Ascending aorta (tissue), 2 donors: ENCODE measurements at regions not wholly inside any gene's neighbourhood (a gene's known extent, or its start where the extent isn't known, plus 50 kb on each side); places are given as distances from the start of the nearest gene placed in this dataset.
"Not testable (repeated sequence)": the region's sequence is repeated elsewhere in the genome, so short reads cannot be mapped to it uniquely, and the experiment has no call there.

Experiments used
- DNase-seq, 2 donors: peaks; one replicate each; pipeline ENCODE4 v3.0.0-alpha.2; 2019; ENCODE audit warnings: low spot score in 2 of 2
- H3K27ac ChIP-seq, 2 donors: fragments of 200-600 bp; sonication (generic); one replicate each; pipeline ENCODE4 v1.5.1; 2016 to 2017; ENCODE audit warnings: mild to moderate bottlenecking in 1 of 2
- H3K27me3 ChIP-seq: fragments of 200-600 bp; sonication (generic); one replicate; pipeline ENCODE4 v1.5.1; 2017
- H3K36me3 ChIP-seq, 2 donors: fragments of 200-600 bp; sonication (generic); one replicate each; pipeline ENCODE4 v1.5.1; 2016
- H3K4me1 ChIP-seq, 2 donors: fragments of 200-600 bp; sonication (generic); one replicate each; pipeline ENCODE4 v1.5.1; 2016 to 2017; ENCODE audit warnings: mild to moderate bottlenecking in 1 of 2
- H3K4me3 ChIP-seq, 2 donors: fragments of 200-600 bp; sonication (generic); one replicate each; pipeline ENCODE4 v1.5.1; 2016 to 2017; ENCODE audit warnings: mild to moderate bottlenecking in 1 of 2
- H3K9me3 ChIP-seq, 2 donors: fragments of 200-600 bp; sonication (generic); one replicate each; pipeline ENCODE4 v1.5.1; 2016
- CTCF ChIP-seq, 3 experiments: fragments of 200-600 bp in 2 of 3; fragments of 450-650 bp in 1 of 3; sonication (generic) in 2 of 3; IDR thresholded peaks; one replicate each; pipeline ENCODE4 v1.5.1; 2016 to 2019; ENCODE audit warnings: antibody characterized with exemption in 3 of 3, mild to moderate bottlenecking in 1 of 3, moderate library complexity in 1 of 3
- intact Hi-C: fragments of 100-400 bp; cut with DNase I; formaldehyde crosslinking; loops from one replicate; pipeline ENCODE4 v1.15.1; 2023

- Histone ChIP-seq H3K9me3 (no peaks in the 10 kb centered on the region), H3K36me3 (no peaks in the 10 kb centered on the region), H3K27me3 (no peaks in the 10 kb centered on the region), H3K4me1 (no peaks in the 10 kb centered on the region), H3K4me3 (no peak overlapping the region), H3K27ac (no peak overlapping the region)
- intact Hi-C loops: no loop called here
- DNase-seq: no peak
- no peak for TF ChIP-seq CTCF (IDR thresholded peaks at IDR 0.05)
Measured at GRCh38 chr13:78881054-78881453, 222.1 kb upstream of the OBI1 start.

- intact Hi-C loops: no loop called here
- no peak for TF ChIP-seq CTCF (IDR thresholded peaks at IDR 0.05)
- Histone ChIP-seq H3K36me3 (no peaks in the 10 kb centered on the region), H3K27ac (no peak overlapping the region), H3K9me3 (no peaks in the 10 kb centered on the region), H3K4me3 (no peak overlapping the region), H3K27me3 (no peaks in the 10 kb centered on the region), H3K4me1 (no peaks in the 10 kb centered on the region)
- DNase-seq: no peak
Measured at GRCh38 chr13:78876915-78877549, 218.1 kb upstream of the OBI1 start.

- intact Hi-C loops: no loop called here
- H3K36me3 ChIP-seq: no peaks in the 10 kb centered on the region
- no peaks in the 10 kb centered on the region for H3K4me1 ChIP-seq
- H3K9me3 ChIP-seq: no peaks in the 10 kb centered on the region
- H3K4me3 ChIP-seq: no peak overlapping the region
- no peaks in the 10 kb centered on the region for H3K27me3 ChIP-seq
- H3K27ac ChIP-seq: no peak overlapping the region
- no peak for DNase-seq
- no peak for TF ChIP-seq CTCF (IDR thresholded peaks at IDR 0.05)
Measured at GRCh38 chr13:78875792-78876580, 217.0 kb upstream of the OBI1 start.

- Histone ChIP-seq H3K27ac (no peak overlapping the region), H3K36me3 (no peaks in the 10 kb centered on the region), H3K9me3 (no peaks in the 10 kb centered on the region), H3K27me3 (no peaks in the 10 kb centered on the region), H3K4me1 (no peaks in the 10 kb centered on the region), H3K4me3 (no peak overlapping the region)
- intact Hi-C loops: no loop called here
- no peak for DNase-seq
- no peak for TF ChIP-seq CTCF (IDR thresholded peaks at IDR 0.05)
Measured at GRCh38 chr13:78868991-78869390, 210.0 kb upstream of the OBI1 start.

- intact Hi-C loops: no loop called here
- Histone ChIP-seq H3K4me3 (no peak overlapping the region), H3K9me3 (no peaks in the 10 kb centered on the region), H3K4me1 (no peaks in the 10 kb centered on the region), H3K27ac (no peak overlapping the region), H3K36me3 (no peaks in the 10 kb centered on the region), H3K27me3 (no peaks in the 10 kb centered on the region)
- no peak for TF ChIP-seq CTCF (IDR thresholded peaks at IDR 0.05)
- DNase-seq: no peak
Measured at GRCh38 chr13:78867655-78868054, 208.7 kb upstream of the OBI1 start.

- H3K27me3 ChIP-seq, H3K27ac ChIP-seq, DNase-seq, H3K4me1 ChIP-seq, intact Hi-C loops, H3K36me3 ChIP-seq, H3K9me3 ChIP-seq, H3K4me3 ChIP-seq: not testable (repeated sequence)
Measured at GRCh38 chr13:78866076-78866475, 207.1 kb upstream of the OBI1 start.
